Caco-2 (cell line): ENCODE measurements at regions not wholly inside any gene's neighbourhood (a gene's known extent, or its start where the extent isn't known, plus 50 kb on each side); places are given as distances from the start of the nearest gene placed in this dataset.

Source experiments
- BruUV-seq: library from RNA; stranded (reverse); fragments of 400-500 nt; replicated peaks from 2 replicates; lab custom pipeline; 2021; lab: Mats Ljungman, UMichigan
- CTCF ChIA-PET: fragments of 300-600 bp; sonication (Branson Sonifier 250); formaldehyde crosslinking; loops from one replicate; lab custom pipeline; 2022; ENCODE audit warnings: antibody characterized with exemption; lab: Charles Lee
- POLR2A ChIA-PET: fragments of 300-600 bp; sonication (Branson Sonifier 250); formaldehyde crosslinking; loops from one replicate; lab custom pipeline; 2022; ENCODE audit warnings: antibody characterized with exemption; lab: Charles Lee
- DNase-seq, 2 experiments: peaks; one replicate each; pipeline versions ENCODE4 v3.0.0 to v3.0.0-alpha.2; 2020 to 2022
- H3K27me3 ChIP-seq: replicated peaks from 2 replicates; pipeline ENCODE4 v1.6.0; 2011; ENCODE audit warnings: low read length; ENCODE audit not compliant: control insufficient read depth, insufficient read depth
- H3K36me3 ChIP-seq: 2 replicates; pipeline ENCODE4 v1.5.1; 2011; ENCODE audit warnings: low read length; ENCODE audit not compliant: control insufficient read depth, insufficient read depth
- H3K4me1 ChIP-seq: fragments of 250-450 bp; sonication (Bioruptor Pico); 2 replicates; pipeline ENCODE4 v1.5.1; 2020; ENCODE audit warnings: mild to moderate bottlenecking
- H3K4me3 ChIP-seq: 2 replicates; pipeline ENCODE4 v1.5.1; 2011; ENCODE audit warnings: low read depth, mild to moderate bottlenecking, control low read depth, low read length
- H3K9me3 ChIP-seq: fragments of 250-450 bp; sonication (Bioruptor Pico); 2 replicates; pipeline ENCODE4 v1.5.1; 2020; ENCODE audit warnings: mild to moderate bottlenecking, moderate library complexity
- H3K27ac Mint-ChIP-seq: one replicate; pipeline ENCODE4 v1.8.0; 2022; ENCODE audit warnings: mixed read lengths; ENCODE audit not compliant: unreplicated experiment
- H3K27me3 Mint-ChIP-seq: one replicate; pipeline ENCODE4 v1.8.0; 2022; ENCODE audit warnings: mixed read lengths; ENCODE audit not compliant: insufficient read depth, unreplicated experiment
- H3K36me3 Mint-ChIP-seq: one replicate; pipeline ENCODE4 v1.8.0; 2022; ENCODE audit warnings: mild to moderate bottlenecking, mixed read lengths; ENCODE audit not compliant: insufficient read depth, unreplicated experiment
- H3K4me1 Mint-ChIP-seq: one replicate; pipeline ENCODE4 v1.8.0; 2022; ENCODE audit warnings: low read depth, mixed read lengths; ENCODE audit not compliant: unreplicated experiment
- H3K4me3 Mint-ChIP-seq: one replicate; pipeline ENCODE4 v1.8.0; 2022; ENCODE audit warnings: mild to moderate bottlenecking, moderate library complexity, mixed read lengths; ENCODE audit not compliant: unreplicated experiment
- H3K9me3 Mint-ChIP-seq: one replicate; pipeline ENCODE4 v1.8.0; 2022; ENCODE audit warnings: mixed read lengths; ENCODE audit not compliant: unreplicated experiment
- intact Hi-C: fragments of 100-400 bp; cut with micrococcal nuclease; formaldehyde crosslinking; loops from one replicate; pipeline ENCODE4 v1.10.0; 2022; ENCODE audit not compliant: unreplicated experiment
- TF ChIP-seq, protein P1 (sequence below), 2 experiments: fragments of 200-600 bp in 1 of 2; IDR thresholded peaks; 1 replicate in 1 of 2; 2 replicates in 1 of 2; pipeline versions ENCODE4 v1.5.1 to v1.8.0; 2011 to 2022; ENCODE audit warnings: antibody characterized with exemption in 1 of 2, control low read depth in 1 of 2, inconsistent platforms in 1 of 2, low read depth in 1 of 2, low read length in 1 of 2, mild to moderate bottlenecking in 1 of 2, moderate library complexity in 1 of 2; ENCODE audit not compliant: insufficient read depth in 1 of 2, severe bottlenecking in 1 of 2, unreplicated experiment in 1 of 2

DNA sequence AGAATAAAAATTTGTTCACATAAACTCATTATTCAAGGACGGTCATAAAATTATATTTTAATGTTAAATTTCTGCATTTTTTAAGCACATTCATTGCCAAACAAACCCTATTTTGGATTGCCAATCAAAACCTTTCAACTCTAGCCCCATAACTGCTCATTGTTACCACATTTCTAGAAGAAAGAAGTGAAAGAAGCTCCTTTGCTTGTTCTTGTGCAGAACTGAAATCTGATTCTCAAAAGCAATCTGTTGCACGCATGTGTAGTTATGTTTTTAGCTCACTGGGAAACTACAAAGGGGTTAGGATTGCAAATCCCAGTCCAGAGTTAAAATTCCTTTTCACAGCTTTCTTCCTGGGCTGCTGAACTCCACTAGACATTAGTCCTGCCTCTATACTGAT, 109.5 kb upstream of the MIR17HG start:
- no peaks in the 10 kb centered on the region for H3K4me1 Mint-ChIP-seq

DNA sequence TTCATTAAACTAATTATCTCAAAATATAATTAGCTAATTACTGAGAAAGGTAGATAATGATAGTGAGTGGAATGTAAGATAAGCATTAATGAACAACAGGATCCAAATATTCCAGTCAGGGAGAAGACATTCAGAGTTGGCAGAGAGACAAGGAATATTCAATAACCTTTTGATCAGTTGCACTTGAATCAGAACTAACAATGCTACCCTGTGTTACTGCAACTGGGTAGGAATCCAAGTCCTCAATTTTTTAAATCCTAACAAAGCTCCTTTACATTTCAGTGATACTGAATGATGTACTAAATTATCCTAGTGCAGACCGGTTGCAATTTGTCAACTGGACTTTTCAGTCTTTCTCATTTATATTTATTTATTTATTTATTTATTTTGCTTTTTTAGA, 107.1 kb upstream of the MIR17HG start:
- CTCF ChIA-PET: no interaction called here

More for the DNA sequence above, 109.5 kb upstream of the MIR17HG start:
- no peaks in the 10 kb centered on the region for H3K9me3 Mint-ChIP-seq
- BruUV-seq: no TSS peak
- H3K27me3 ChIP-seq: no peaks in the 10 kb centered on the region
- POLR2A ChIA-PET: no interaction called here
- H3K36me3 ChIP-seq: no peaks in the 10 kb centered on the region
- H3K27me3 Mint-ChIP-seq: no peaks in the 10 kb centered on the region
- no peaks in the 10 kb centered on the region for H3K4me1 ChIP-seq
- no peaks in the 10 kb centered on the region for H3K9me3 ChIP-seq
- CTCF ChIA-PET: no interaction called here
- TF ChIP-seq, protein P1, sequence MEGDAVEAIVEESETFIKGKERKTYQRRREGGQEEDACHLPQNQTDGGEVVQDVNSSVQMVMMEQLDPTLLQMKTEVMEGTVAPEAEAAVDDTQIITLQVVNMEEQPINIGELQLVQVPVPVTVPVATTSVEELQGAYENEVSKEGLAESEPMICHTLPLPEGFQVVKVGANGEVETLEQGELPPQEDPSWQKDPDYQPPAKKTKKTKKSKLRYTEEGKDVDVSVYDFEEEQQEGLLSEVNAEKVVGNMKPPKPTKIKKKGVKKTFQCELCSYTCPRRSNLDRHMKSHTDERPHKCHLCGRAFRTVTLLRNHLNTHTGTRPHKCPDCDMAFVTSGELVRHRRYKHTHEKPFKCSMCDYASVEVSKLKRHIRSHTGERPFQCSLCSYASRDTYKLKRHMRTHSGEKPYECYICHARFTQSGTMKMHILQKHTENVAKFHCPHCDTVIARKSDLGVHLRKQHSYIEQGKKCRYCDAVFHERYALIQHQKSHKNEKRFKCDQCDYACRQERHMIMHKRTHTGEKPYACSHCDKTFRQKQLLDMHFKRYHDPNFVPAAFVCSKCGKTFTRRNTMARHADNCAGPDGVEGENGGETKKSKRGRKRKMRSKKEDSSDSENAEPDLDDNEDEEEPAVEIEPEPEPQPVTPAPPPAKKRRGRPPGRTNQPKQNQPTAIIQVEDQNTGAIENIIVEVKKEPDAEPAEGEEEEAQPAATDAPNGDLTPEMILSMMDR (IDR thresholded peaks at IDR 0.05; ENCODE audit: insufficient read depth in 1 of 2, low read depth in 1 of 2, low read length in 1 of 2, severe bottlenecking in 1 of 2, unreplicated experiment in 1 of 2): no peak
- H3K36me3 Mint-ChIP-seq: no peaks in the 10 kb centered on the region
- no peak overlapping the region for H3K4me3 ChIP-seq
- intact Hi-C loops: no loop called here
- no peak overlapping the region for H3K4me3 Mint-ChIP-seq
- no peak for DNase-seq
- H3K27ac Mint-ChIP-seq: no peak overlapping the region

DNA sequence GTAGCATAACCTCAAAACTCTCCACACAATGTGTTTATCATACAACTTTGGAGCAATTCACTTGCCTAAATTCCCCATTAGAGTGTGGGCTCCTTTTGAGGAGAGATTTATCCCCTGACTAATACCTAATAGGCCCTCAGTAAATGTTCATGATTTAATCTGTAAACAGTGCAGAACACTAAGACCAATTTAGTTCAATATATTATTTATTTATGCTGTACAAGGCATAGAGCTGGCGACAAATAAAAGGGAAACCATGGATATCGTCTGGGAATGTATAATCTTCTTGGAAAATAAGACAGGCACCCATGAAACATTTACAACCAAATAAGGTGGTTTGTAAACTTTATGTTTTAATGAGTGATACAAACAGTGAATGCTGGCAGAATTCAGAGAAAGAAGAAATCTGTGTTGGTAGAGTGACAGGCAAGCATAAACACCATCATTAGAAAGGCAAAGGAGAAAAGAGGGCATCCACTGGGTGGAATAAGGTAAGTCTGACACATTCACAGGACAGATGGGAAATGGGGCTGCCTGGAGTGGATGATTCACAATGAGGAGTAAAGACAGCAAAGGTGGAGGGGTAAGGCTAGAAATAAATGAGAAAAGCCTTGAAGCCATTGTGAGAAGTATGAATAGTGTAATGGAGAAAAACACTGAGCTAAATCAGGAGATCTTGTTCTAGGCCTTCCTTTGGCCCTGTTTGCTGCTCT, 106.1 kb upstream of the MIR17HG start:
- TF ChIP-seq, protein P1 (IDR thresholded peaks at IDR 0.05; ENCODE audit: insufficient read depth in 1 of 2, low read depth in 1 of 2, low read length in 1 of 2, severe bottlenecking in 1 of 2, unreplicated experiment in 1 of 2): no peak

More for the DNA sequence above, 107.1 kb upstream of the MIR17HG start:
- no peak overlapping the region for H3K4me3 ChIP-seq
- no peak for DNase-seq
- H3K4me1 Mint-ChIP-seq: no peaks in the 10 kb centered on the region
- H3K4me3 Mint-ChIP-seq: no peak overlapping the region
- no peaks in the 10 kb centered on the region for H3K4me1 ChIP-seq
- H3K9me3 ChIP-seq: no peaks in the 10 kb centered on the region
- POLR2A ChIA-PET: no interaction called here
- BruUV-seq: no TSS peak
- H3K36me3 ChIP-seq: no peaks in the 10 kb centered on the region
- intact Hi-C loops: loop anchor here (10.0 kb wide), 1 partner anchor 376 kb away; no protein-coding TSS in a partner anchor
- H3K27me3 ChIP-seq: no peaks in the 10 kb centered on the region
- TF ChIP-seq, protein P1 (IDR thresholded peaks at IDR 0.05; ENCODE audit: insufficient read depth in 1 of 2, low read depth in 1 of 2, low read length in 1 of 2, severe bottlenecking in 1 of 2, unreplicated experiment in 1 of 2): no peak
- H3K27ac Mint-ChIP-seq: no peak overlapping the region
- no peaks in the 10 kb centered on the region for H3K9me3 Mint-ChIP-seq
- H3K27me3 Mint-ChIP-seq: no peaks in the 10 kb centered on the region
- H3K36me3 Mint-ChIP-seq: no peaks in the 10 kb centered on the region

More for the DNA sequence above, 106.1 kb upstream of the MIR17HG start:
- no peaks in the 10 kb centered on the region for H3K27me3 Mint-ChIP-seq
- Histone ChIP-seq H3K9me3 (no peaks in the 10 kb centered on the region), H3K36me3 (no peaks in the 10 kb centered on the region), H3K4me3 (no peak overlapping the region), H3K27me3 (no peaks in the 10 kb centered on the region), H3K4me1 (no peaks in the 10 kb centered on the region)
- ChIA-PET CTCF (no interaction called here), POLR2A (no interaction called here)
- H3K4me1 Mint-ChIP-seq: no peaks in the 10 kb centered on the region
- intact Hi-C loops: loop anchor here (10.0 kb wide), 1 partner anchor 377 kb away; no protein-coding TSS in a partner anchor
- H3K4me3 Mint-ChIP-seq: no peak overlapping the region
- no peak for DNase-seq
- no peak overlapping the region for H3K27ac Mint-ChIP-seq
- H3K9me3 Mint-ChIP-seq: no peaks in the 10 kb centered on the region
- no peaks in the 10 kb centered on the region for H3K36me3 Mint-ChIP-seq
- no TSS peak for BruUV-seq
